ENCODE measurements at regions not wholly inside any gene's neighbourhood (a gene's known extent, or its start where the extent isn't known, plus 50 kb on each side); places are given as distances from the start of the nearest gene placed in this dataset.

- ATAC-seq (no peak), DNase-seq (ENCODE audit: low spot score) (no peak)
- H3K79me2 ChIP-seq (replicated peaks; ENCODE audit: insufficient read depth): no peaks in the 10 kb centered on the region
- no peaks in the 10 kb centered on the region for H3K36me3 Mint-ChIP-seq (ENCODE audit: low read depth)
- no peaks in the 10 kb centered on the region for H3K9me3 Mint-ChIP-seq
- no peak overlapping the region for H3K4me3 ChIP-seq
- H3K36me3 ChIP-seq (ENCODE audit: insufficient read depth): no peaks in the 10 kb centered on the region
- H3K4me1 Mint-ChIP-seq: no peaks in the 10 kb centered on the region; the same call in 2 of the 3 replicates
- H3K4me2 ChIP-seq: no peak overlapping the region
- TF ChIP-seq, protein P1, sequence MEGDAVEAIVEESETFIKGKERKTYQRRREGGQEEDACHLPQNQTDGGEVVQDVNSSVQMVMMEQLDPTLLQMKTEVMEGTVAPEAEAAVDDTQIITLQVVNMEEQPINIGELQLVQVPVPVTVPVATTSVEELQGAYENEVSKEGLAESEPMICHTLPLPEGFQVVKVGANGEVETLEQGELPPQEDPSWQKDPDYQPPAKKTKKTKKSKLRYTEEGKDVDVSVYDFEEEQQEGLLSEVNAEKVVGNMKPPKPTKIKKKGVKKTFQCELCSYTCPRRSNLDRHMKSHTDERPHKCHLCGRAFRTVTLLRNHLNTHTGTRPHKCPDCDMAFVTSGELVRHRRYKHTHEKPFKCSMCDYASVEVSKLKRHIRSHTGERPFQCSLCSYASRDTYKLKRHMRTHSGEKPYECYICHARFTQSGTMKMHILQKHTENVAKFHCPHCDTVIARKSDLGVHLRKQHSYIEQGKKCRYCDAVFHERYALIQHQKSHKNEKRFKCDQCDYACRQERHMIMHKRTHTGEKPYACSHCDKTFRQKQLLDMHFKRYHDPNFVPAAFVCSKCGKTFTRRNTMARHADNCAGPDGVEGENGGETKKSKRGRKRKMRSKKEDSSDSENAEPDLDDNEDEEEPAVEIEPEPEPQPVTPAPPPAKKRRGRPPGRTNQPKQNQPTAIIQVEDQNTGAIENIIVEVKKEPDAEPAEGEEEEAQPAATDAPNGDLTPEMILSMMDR (conservative IDR thresholded peaks at IDR 0.05; ENCODE audit: low read depth in 2 of 2): no peak
- TF ChIP-seq CREB1 (CRISPR knock-in tag; IDR thresholded peaks at IDR 0.05; ENCODE audit: low read depth): no peak
- TF ChIP-seq STAT1 (IDR thresholded peaks at IDR 0.05; ENCODE audit: unreplicated experiment): no peak
- TF ChIP-seq JUNB (IDR thresholded peaks at IDR 0.05; ENCODE audit: unreplicated experiment): no peak
- no peak for TF ChIP-seq ZNF331 (CRISPR knock-in tag; IDR thresholded peaks at IDR 0.05; ENCODE audit: low read depth)
- no peak for TF ChIP-seq POLR2AphosphoS5 (IDR thresholded peaks at IDR 0.05; ENCODE audit: low read depth)
- H3K27ac Mint-ChIP-seq: no peak overlapping the region
- H3K27me3 ChIP-seq (ENCODE audit: insufficient read depth): no peaks in the 10 kb centered on the region
- H3K4me3 Mint-ChIP-seq: no peak overlapping the region
- H2AFZ ChIP-seq: peak overlapping the region; percentile 28; the same call in 1 of the 2 replicates
- H3K27ac ChIP-seq (ENCODE audit: low read depth): no peak overlapping the region
- no peaks in the 10 kb centered on the region; the same call in 1 of the 2 replicates for H3K9me2 ChIP-seq (ENCODE audit: insufficient read depth)
- H3K27me3 Mint-ChIP-seq (ENCODE audit: insufficient read depth, low read depth, poor library complexity): no peaks in the 10 kb centered on the region
- H4K20me1 ChIP-seq (replicated peaks; ENCODE audit: insufficient read depth): no peaks in the 10 kb centered on the region
- H3F3A ChIP-seq (replicated peaks; ENCODE audit: low read depth): no peaks in the 10 kb centered on the region
- H3K4me1 ChIP-seq (ENCODE audit: insufficient read depth): no peaks in the 10 kb centered on the region
These were observed 175.0 kb upstream of the PRDM1 start for GRCh38 chr6:105911106-105911629.

- no peak overlapping the region for H3K27ac Mint-ChIP-seq
- Histone ChIP-seq H3K4me1 (ENCODE audit: insufficient read depth) (no peaks in the 10 kb centered on the region), H2AFZ (no peak overlapping the region), H3K27me3 (ENCODE audit: insufficient read depth) (no peaks in the 10 kb centered on the region), H3K9me2 (ENCODE audit: insufficient read depth) (no peaks in the 10 kb centered on the region; the same call in 1 of the 2 replicates), H3K4me2 (no peak overlapping the region), H3F3A (replicated peaks; ENCODE audit: low read depth) (no peaks in the 10 kb centered on the region), H3K27ac (ENCODE audit: low read depth) (no peak overlapping the region), H3K79me2 (replicated peaks; ENCODE audit: insufficient read depth) (no peaks in the 10 kb centered on the region), H3K4me3 (no peak overlapping the region), H4K20me1 (replicated peaks; ENCODE audit: insufficient read depth) (no peaks in the 10 kb centered on the region), H3K36me3 (ENCODE audit: insufficient read depth) (no peaks in the 10 kb centered on the region)
- no peaks in the 10 kb centered on the region for H3K27me3 Mint-ChIP-seq (ENCODE audit: insufficient read depth, low read depth, poor library complexity)
- H3K36me3 Mint-ChIP-seq (ENCODE audit: low read depth): no peaks in the 10 kb centered on the region
- no peaks in the 10 kb centered on the region for H3K9me3 Mint-ChIP-seq
- no peak overlapping the region for H3K4me3 Mint-ChIP-seq
- H3K4me1 Mint-ChIP-seq: no peaks in the 10 kb centered on the region; the same call in 2 of the 3 replicates
- no peak for DNase-seq (ENCODE audit: low spot score)
- ATAC-seq: no peak
- TF ChIP-seq NANOG (IDR thresholded peaks at IDR 0.05; ENCODE audit: borderline replicate concordance) (no peak), REST (IDR thresholded peaks at IDR 0.05; ENCODE audit: unreplicated experiment) (no peak), EZH2phosphoT487 (IDR thresholded peaks at IDR 0.05; ENCODE audit: unreplicated experiment) (no peak), CREB1 (CRISPR knock-in tag; IDR thresholded peaks at IDR 0.05; ENCODE audit: low read depth) (no peak)
- TF ChIP-seq, protein P2, sequence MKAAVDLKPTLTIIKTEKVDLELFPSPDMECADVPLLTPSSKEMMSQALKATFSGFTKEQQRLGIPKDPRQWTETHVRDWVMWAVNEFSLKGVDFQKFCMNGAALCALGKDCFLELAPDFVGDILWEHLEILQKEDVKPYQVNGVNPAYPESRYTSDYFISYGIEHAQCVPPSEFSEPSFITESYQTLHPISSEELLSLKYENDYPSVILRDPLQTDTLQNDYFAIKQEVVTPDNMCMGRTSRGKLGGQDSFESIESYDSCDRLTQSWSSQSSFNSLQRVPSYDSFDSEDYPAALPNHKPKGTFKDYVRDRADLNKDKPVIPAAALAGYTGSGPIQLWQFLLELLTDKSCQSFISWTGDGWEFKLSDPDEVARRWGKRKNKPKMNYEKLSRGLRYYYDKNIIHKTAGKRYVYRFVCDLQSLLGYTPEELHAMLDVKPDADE (IDR thresholded peaks at IDR 0.05): no peak
These were observed 177.0 kb upstream of the PRDM1 start for GRCh38 chr6:105909106-105909505.
